Fibroblast of the aortic adventitia (primary cell): ENCODE measurements at regions not wholly inside any gene's neighbourhood (a gene's known extent, or its start where the extent isn't known, plus 50 kb on each side); places are given as distances from the start of the nearest gene placed in this dataset.
A peak's percentile ranks its signal among the peaks of the same experiment; 100 is the strongest.

Source experiments
- DNase-seq: peaks from one replicate; pipeline ENCODE4 v3.0.0-alpha.2; 2010; ENCODE audit warnings: low read depth
- H3K4me3 ChIP-seq: 2 replicates; pipeline ENCODE4 v1.5.1; 2011; ENCODE audit warnings: low read depth, mild to moderate bottlenecking, control low read depth, low read length, moderate library complexity
- CTCF ChIP-seq: IDR thresholded peaks from 2 replicates; pipeline ENCODE4 v1.5.1; 2011; ENCODE audit warnings: mild to moderate bottlenecking, low read length, control low read depth, inconsistent platforms; ENCODE audit not compliant: insufficient read depth

GRCh38 chr10:111831058-111831457 lies 352.5 kb downstream of the GPAM start:
- no peak for DNase-seq
- TF ChIP-seq CTCF, result no peak
- H3K4me3 ChIP-seq, result no peak overlapping the region

GRCh38 chr10:111833251-111833650 lies 350.3 kb downstream of the GPAM start:
- no peak for TF ChIP-seq CTCF
- H3K4me3 ChIP-seq, result no peak overlapping the region
- DNase-seq, result no peak

GRCh38 chr10:111835574-111835973 lies 348.0 kb downstream of the GPAM start:
- TF ChIP-seq CTCF, result no peak
- DNase-seq, result peak; percentile 57
- H3K4me3 ChIP-seq, result no peak overlapping the region

GRCh38 chr10:111836064-111836463 lies 347.5 kb downstream of the GPAM start:
- DNase-seq, result peak; percentile 8
- no peak overlapping the region for H3K4me3 ChIP-seq
- TF ChIP-seq CTCF, result no peak

GRCh38 chr10:111836571-111836970 lies 347.0 kb downstream of the GPAM start:
- no peak for TF ChIP-seq CTCF
- DNase-seq, result peak; percentile 52
- H3K4me3 ChIP-seq, result no peak overlapping the region

- TF ChIP-seq CTCF, result no peak
- H3K4me3 ChIP-seq, result no peak overlapping the region
- no peak for DNase-seq
Observed at GRCh38 chr10:111837086-111837485, 346.5 kb downstream of the GPAM start.

GRCh38 chr10:111837985-111838384 lies 345.6 kb downstream of the GPAM start:
- TF ChIP-seq CTCF, result no peak
- no peak for DNase-seq

More at GRCh38 chr10:111837985-111838384, 345.6 kb downstream of the GPAM start:
- H3K4me3 ChIP-seq, result no peak overlapping the region
